ENCODE measurements at regions not wholly inside any gene's neighbourhood (a gene's known extent, or its start where the extent isn't known, plus 50 kb on each side); places are given as distances from the start of the nearest gene placed in this dataset.
A peak's percentile ranks its signal among the peaks of the same experiment; 100 is the strongest.

DNA sequence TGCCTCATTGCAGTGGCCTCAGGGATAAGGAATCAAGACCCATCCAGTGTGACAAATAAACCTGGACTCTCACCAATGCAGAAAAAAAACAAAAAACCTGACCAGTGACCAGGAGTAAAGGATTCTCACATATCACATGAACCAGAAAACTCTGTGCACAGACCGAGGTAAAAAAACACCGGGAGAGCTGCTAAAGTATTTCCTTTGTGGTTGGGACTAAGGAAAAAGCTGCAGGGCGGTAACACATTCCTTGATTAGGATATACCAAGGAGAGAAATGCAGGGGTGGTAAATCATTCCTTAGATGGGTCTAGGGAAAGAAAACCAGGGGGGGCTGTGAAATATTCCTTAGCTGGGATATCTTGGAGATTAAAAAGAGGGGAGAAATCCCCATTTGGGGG, 64.8 kb upstream of the ZNF85 start:
- Histone ChIP-seq H3K27ac (no peak overlapping the region), H3K4me1 (ENCODE audit: insufficient read depth) (no peaks in the 10 kb centered on the region), H3K9me3 (no peaks in the 10 kb centered on the region), H3K36me3 (no peaks in the 10 kb centered on the region), H3K4me3 (no peak overlapping the region), H3K27me3 (no peaks in the 10 kb centered on the region)
- TF ChIP-seq EP300 (IDR thresholded peaks at IDR 0.05) (no peak), CTCF (IDR thresholded peaks at IDR 0.05) (no peak), POLR2A (IDR thresholded peaks at IDR 0.05) (no peak)
- intact Hi-C loops (cut with DNase I) = no loop called here
- 82 to 93% (median 88%) methylated on average over 3 of the region's 3 CpGs for WGBS, 3 donors
- DNase-seq = no peak

DNA sequence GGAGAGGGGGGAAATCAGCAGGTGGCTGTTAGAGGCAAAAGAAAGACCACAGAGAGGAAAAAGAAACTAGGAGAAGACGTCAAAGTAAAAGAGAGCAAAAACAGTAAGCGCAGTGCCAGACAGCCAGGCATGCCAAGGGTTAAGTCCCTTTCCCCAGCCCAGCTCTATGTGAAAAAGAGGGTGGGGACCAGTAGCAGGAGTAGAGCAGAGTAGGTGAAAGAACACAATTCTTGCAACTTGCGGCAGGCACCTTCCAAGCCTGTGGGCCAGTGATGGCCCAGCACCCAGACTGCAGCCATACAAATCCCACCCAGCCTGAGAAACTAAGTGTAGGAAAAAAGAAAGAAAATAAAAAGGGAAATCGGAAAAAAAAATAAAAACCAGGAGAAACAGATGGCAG, 64.2 kb upstream of the ZNF85 start:
- H3K36me3 ChIP-seq = no peaks in the 10 kb centered on the region
- no peaks in the 10 kb centered on the region for H3K9me3 ChIP-seq
- H3K4me1 ChIP-seq (ENCODE audit: insufficient read depth) = no peaks in the 10 kb centered on the region
- no peak overlapping the region for H3K27ac ChIP-seq
- intact Hi-C loops (cut with DNase I) = no loop called here
- no peak overlapping the region for H3K4me3 ChIP-seq
- WGBS, 3 donors = 52 to 84% (median 60%) methylated on average over 3 to 4 of the region's 4 CpGs
- TF ChIP-seq POLR2A (IDR thresholded peaks at IDR 0.05) = no peak
- no peaks in the 10 kb centered on the region for H3K27me3 ChIP-seq
- no peak for DNase-seq

- Histone ChIP-seq H3K9me3 (no peaks in the 10 kb centered on the region), H3K4me1 (ENCODE audit: insufficient read depth) (no peaks in the 10 kb centered on the region), H3K4me3 (no peak overlapping the region), H3K27me3 (no peaks in the 10 kb centered on the region), H3K27ac (no peak overlapping the region), H3K36me3 (no peaks in the 10 kb centered on the region)
- TF ChIP-seq EP300 (IDR thresholded peaks at IDR 0.05) (no peak), CTCF (IDR thresholded peaks at IDR 0.05) (no peak), POLR2A (IDR thresholded peaks at IDR 0.05) (no peak)
- DNase-seq = no peak
- intact Hi-C loops (cut with DNase I) = no loop called here
- WGBS, 3 donors = 90 to 94% (median 93%) methylated on average over 7 of the region's 7 CpGs
Measured at GRCh38 chr19:20860339-20860738, 62.7 kb upstream of the ZNF85 start.

DNA sequence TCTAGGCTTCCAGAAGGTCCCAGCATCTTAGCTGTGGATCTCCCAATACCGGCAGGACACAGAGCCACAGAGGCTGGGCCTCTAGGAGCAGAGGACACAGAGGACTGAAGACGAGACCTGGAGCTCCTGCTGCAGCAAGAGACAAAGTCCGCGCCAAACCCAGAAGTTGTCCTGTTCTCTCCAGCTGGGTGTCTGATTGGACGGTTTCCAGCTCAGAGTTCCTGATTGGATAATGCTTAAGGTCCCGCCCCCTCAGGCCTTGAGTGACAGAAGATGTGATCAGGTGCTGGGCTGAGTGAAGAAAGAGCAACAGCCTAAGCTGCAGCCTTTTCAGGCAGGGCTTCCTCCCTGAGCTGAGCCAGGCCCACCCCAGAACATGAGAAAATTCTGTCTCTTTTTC, 59.9 kb upstream of the ZNF85 start:
- peak in 1 of 5 donors; percentile 15 for DNase-seq
- intact Hi-C loops (cut with DNase I) = no loop called here
- no peak overlapping the region for H3K27ac ChIP-seq

More for the DNA sequence above, 59.9 kb upstream of the ZNF85 start:
- Histone ChIP-seq H3K36me3 (no peaks in the 10 kb centered on the region), H3K4me1 (ENCODE audit: insufficient read depth) (no peaks in the 10 kb centered on the region), H3K27me3 (no peaks in the 10 kb centered on the region), H3K4me3 (no peak overlapping the region), H3K9me3 (no peaks in the 10 kb centered on the region)
- TF ChIP-seq CTCF (IDR thresholded peaks at IDR 0.05) = no peak
- no peak for TF ChIP-seq POLR2A (IDR thresholded peaks at IDR 0.05)
- TF ChIP-seq EP300 (IDR thresholded peaks at IDR 0.05) = no peak
- 81 to 91% (median 90%) methylated on average over 6 of the region's 6 CpGs for WGBS, 3 donors
